Transverse colon (tissue), 4 donors: ENCODE measurements at regions not wholly inside any gene's neighbourhood (a gene's known extent, or its start where the extent isn't known, plus 50 kb on each side); places are given as distances from the start of the nearest gene placed in this dataset.
"Not testable (repeated sequence)": the region's sequence is repeated elsewhere in the genome, so short reads cannot be mapped to it uniquely, and the experiment has no call there.

Source experiments
- DNase-seq: peaks from one replicate; pipeline ENCODE4 v3.0.0-alpha.2; 2019
- H3K27ac ChIP-seq, 4 donors: fragments of 200-600 bp; sonication (generic); 2 replicates each; pipeline ENCODE4 v1.5.1; 2016 to 2018; ENCODE audit warnings: inconsistent platforms in 4 of 4
- H3K27me3 ChIP-seq: fragments of 200-600 bp; sonication (generic); 2 replicates; pipeline ENCODE4 v1.5.1; 2017; ENCODE audit warnings: inconsistent platforms
- H3K36me3 ChIP-seq, 4 donors: fragments of 200-600 bp; sonication (generic); 2 replicates each; pipeline ENCODE4 v1.5.1; 2017 to 2019; ENCODE audit warnings: inconsistent platforms in 4 of 4
- H3K4me1 ChIP-seq, 4 donors: fragments of 200-600 bp; sonication (generic); 2 replicates each; pipeline ENCODE4 v1.5.1; 2017 to 2020; ENCODE audit warnings: inconsistent platforms in 4 of 4
- H3K4me3 ChIP-seq, 4 donors: fragments of 200-600 bp; sonication (generic); 1 replicate in 1 of 4; 2 replicates in 3 of 4; pipeline versions ENCODE4 v1.5.1 to v1.6.1; 2017 to 2019; ENCODE audit warnings: inconsistent platforms in 4 of 4
- H3K9me3 ChIP-seq, 2 donors: fragments of 200-600 bp; sonication (generic); 2 replicates each; pipeline ENCODE4 v1.5.1; 2017 to 2019; ENCODE audit warnings: inconsistent platforms in 2 of 2
- CTCF ChIP-seq, 5 experiments: fragments of 200-600 bp in 3 of 5; fragments of 450-650 bp in 2 of 5; sonication (generic) in 3 of 5; IDR thresholded peaks; 1 replicate in 2 of 5; 2 replicates in 3 of 5; pipeline ENCODE4 v1.5.1; 2016 to 2017; ENCODE audit warnings: antibody characterized with exemption in 5 of 5, inconsistent platforms in 3 of 5, mild to moderate bottlenecking in 2 of 5, moderate library complexity in 1 of 5
- EP300 ChIP-seq: sonication (generic); formaldehyde crosslinking; IDR thresholded peaks from one replicate; pipeline ENCODE4 v1.6.1; 2017; ENCODE audit warnings: antibody characterized with exemption, low read depth
- POLR2A ChIP-seq: fragments of 450-650 bp; IDR thresholded peaks from one replicate; pipeline ENCODE4 v1.6.1; 2016; ENCODE audit warnings: antibody characterized with exemption, mild to moderate bottlenecking, moderate library complexity
- POLR2AphosphoS5 ChIP-seq, 3 donors: sonication (generic); formaldehyde crosslinking; IDR thresholded peaks; one replicate each; pipeline ENCODE4 v1.6.1; 2016; ENCODE audit warnings: antibody characterized with exemption in 3 of 3
- WGBS, 2 donors: methylation state at CpG; one replicate each; pipeline ENCODE4 v1.1.5; 2018; ENCODE audit warnings: low coverage in 1 of 2; 5-methylcytosine and 5-hydroxymethylcytosine counted together
- in situ Hi-C, 4 donors: fragments of 200-750 bp; cut with MboI; loops; one replicate each; pipeline versions ENCODE4 v1.15.0 to v1.15.1; 2017; ENCODE audit warnings: low sequenced_read_pairs in 3 of 4, low pct_ligation_motif_present in 1 of 4, low pct_unique_long_range_greater_than_20kb in 1 of 4
- intact Hi-C: fragments of 100-400 bp; cut with DNase I; formaldehyde crosslinking; loops from one replicate; pipeline ENCODE4 v1.15.1; 2023; ENCODE audit warnings: low total_unique reads

GRCh38 chr10:124321433-124322089 is 97.2 kb downstream of the OAT start:
- intact Hi-C loops (loop anchor here (1.0 kb wide), 1 partner anchor 47 kb away; no protein-coding TSS in a partner anchor), in situ Hi-C loops (no loop called here)
- Histone ChIP-seq H3K4me1 (no peaks in the 10 kb centered on the region), H3K27me3 (no peaks in the 10 kb centered on the region), H3K4me3 (no peak overlapping the region), H3K27ac (no peak overlapping the region), H3K36me3 (no peaks in the 10 kb centered on the region), H3K9me3 (no peaks in the 10 kb centered on the region)
- no peak for TF ChIP-seq POLR2A
- TF ChIP-seq CTCF (IDR thresholded peaks at IDR 0.05), result no peak
- TF ChIP-seq POLR2AphosphoS5 (IDR thresholded peaks at IDR 0.05), result no peak
- no peak for TF ChIP-seq EP300
- no peak for DNase-seq
- 63 to 92% methylated on average over 5 to 19 of the region's 19 CpGs for WGBS, 2 donors

GRCh38 chr10:124320778-124321432 is 97.8 kb downstream of the OAT start:
- no peaks in the 10 kb centered on the region for H3K36me3 ChIP-seq
- no peaks in the 10 kb centered on the region for H3K4me1 ChIP-seq
- H3K4me3 ChIP-seq, result no peak overlapping the region
- H3K27me3 ChIP-seq, result no peaks in the 10 kb centered on the region
- DNase-seq, result no peak
- H3K27ac ChIP-seq, result no peak overlapping the region
- TF ChIP-seq CTCF (IDR thresholded peaks at IDR 0.05), result no peak
- no peak for TF ChIP-seq EP300
- no peak for TF ChIP-seq POLR2AphosphoS5 (IDR thresholded peaks at IDR 0.05)
- no peak for TF ChIP-seq POLR2A
- 92 to 94% methylated on average over 3 to 15 of the region's 15 CpGs for WGBS, 2 donors
- intact Hi-C loops, result no loop called here
- H3K9me3 ChIP-seq, result no peaks in the 10 kb centered on the region
- in situ Hi-C loops, result no loop called here

- H3K4me1 ChIP-seq, result no peaks in the 10 kb centered on the region
- H3K27ac ChIP-seq, result no peak overlapping the region
- no peak overlapping the region for H3K4me3 ChIP-seq
- in situ Hi-C loops (no loop called here), intact Hi-C loops (no loop called here)
- DNase-seq, result no peak
- H3K9me3 ChIP-seq, result no peaks in the 10 kb centered on the region
- TF ChIP-seq POLR2AphosphoS5 (IDR thresholded peaks at IDR 0.05), result no peak
- no peak for TF ChIP-seq POLR2A
- TF ChIP-seq CTCF (IDR thresholded peaks at IDR 0.05), result no peak
- TF ChIP-seq EP300, result no peak
- no peaks in the 10 kb centered on the region for H3K36me3 ChIP-seq
- H3K27me3 ChIP-seq, result no peaks in the 10 kb centered on the region
- 70% methylated on average over 3 of the region's 3 CpGs; no CpG with 5 or more reads in 1 of the 2 donors for WGBS, 2 donors
These were observed 98.8 kb downstream of the OAT start for GRCh38 chr10:124319926-124320391.

GRCh38 chr10:124319520-124319919 is 99.2 kb downstream of the OAT start:
- in situ Hi-C loops, DNase-seq, H3K27ac ChIP-seq, H3K36me3 ChIP-seq, H3K4me3 ChIP-seq, H3K4me1 ChIP-seq, H3K27me3 ChIP-seq, intact Hi-C loops, H3K9me3 ChIP-seq: not testable (repeated sequence)
